Neuron (in vitro differentiated cells): ENCODE measurements at regions not wholly inside any gene's neighbourhood (a gene's known extent, or its start where the extent isn't known, plus 50 kb on each side); places are given as distances from the start of the nearest gene placed in this dataset.
A peak's percentile ranks its signal among the peaks of the same experiment; 100 is the strongest.

Source experiments
- H2AFZ ChIP-seq: one replicate; pipeline ENCODE4 v1.6.1; 2013; ENCODE audit warnings: low read depth, mild to moderate bottlenecking, inconsistent platforms, low read length, moderate library complexity
- H3K27me3 ChIP-seq: one replicate; pipeline ENCODE4 v1.6.1; 2013; ENCODE audit warnings: low read length; ENCODE audit not compliant: insufficient read depth
- H3K36me3 ChIP-seq: one replicate; pipeline ENCODE4 v1.6.1; 2013; ENCODE audit warnings: low read length; ENCODE audit not compliant: insufficient read depth
- H3K4me1 ChIP-seq: one replicate; pipeline ENCODE4 v1.6.1; 2013; ENCODE audit warnings: low read length; ENCODE audit not compliant: insufficient read depth
- H3K4me3 ChIP-seq: 2 replicates; pipeline ENCODE4 v1.5.1; 2013; ENCODE audit warnings: mild to moderate bottlenecking, low read length, moderate library complexity
- H3K9me3 ChIP-seq: one replicate; pipeline ENCODE4 v1.6.1; 2013; ENCODE audit warnings: low read length

DNA sequence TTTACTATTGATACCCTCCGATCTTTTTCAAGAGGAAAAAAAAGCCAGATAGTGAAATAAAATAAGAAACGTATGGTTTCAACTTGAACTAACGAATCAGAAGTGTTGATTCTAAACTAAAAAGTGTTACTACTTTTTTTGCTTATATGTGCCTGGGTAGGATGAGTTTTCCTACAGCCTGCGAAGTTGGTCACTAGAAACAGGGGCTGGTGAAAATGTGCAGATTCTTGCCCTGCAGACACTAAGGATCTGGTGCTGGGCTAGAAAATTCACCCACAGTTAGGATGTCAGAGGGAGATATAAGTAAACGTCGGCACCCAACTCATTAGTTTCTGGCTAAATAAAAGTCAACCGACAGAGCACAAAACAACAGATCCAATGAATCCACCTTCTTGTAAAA, 298.7 kb upstream of the NFE2L3 start:
- peaks cover 8% of the 10 kb centered on the region for H3K27me3 ChIP-seq
- H2AFZ ChIP-seq, result no peak overlapping the region

DNA sequence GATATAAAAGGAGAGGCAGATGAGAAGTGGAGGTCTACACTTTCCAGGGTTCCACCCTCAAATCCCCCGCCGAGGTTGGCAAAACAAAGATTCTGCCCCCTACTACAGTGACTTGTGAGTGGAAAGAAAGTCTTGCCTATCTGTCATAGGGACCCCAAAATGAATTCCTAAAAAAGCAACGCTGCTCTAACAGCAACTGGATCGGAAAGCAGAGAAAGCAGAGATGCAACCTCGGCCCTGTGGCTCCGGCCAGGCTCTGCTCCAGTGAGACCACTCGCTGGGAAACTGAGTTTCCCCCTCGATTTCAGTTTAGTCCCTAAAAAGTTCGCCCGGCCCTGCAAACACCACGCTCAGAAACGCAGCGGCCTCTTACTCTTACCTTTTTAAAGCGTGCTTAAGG, 297.9 kb upstream of the NFE2L3 start:
- no peaks in the 10 kb centered on the region for H3K36me3 ChIP-seq
- peaks cover 49% of the 10 kb centered on the region for H3K4me1 ChIP-seq
- peak overlapping the region; percentile 17 for H3K4me3 ChIP-seq
- peaks cover 16% of the 10 kb centered on the region for H3K27me3 ChIP-seq
- peaks cover 2% of the 10 kb centered on the region for H3K9me3 ChIP-seq
- H2AFZ ChIP-seq, result peak overlapping the region; percentile 77

More for the DNA sequence above, 298.7 kb upstream of the NFE2L3 start:
- Histone ChIP-seq H3K9me3 (no peaks in the 10 kb centered on the region), H3K4me1 (peaks cover 49% of the 10 kb centered on the region), H3K36me3 (no peaks in the 10 kb centered on the region), H3K4me3 (no peak overlapping the region)

DNA sequence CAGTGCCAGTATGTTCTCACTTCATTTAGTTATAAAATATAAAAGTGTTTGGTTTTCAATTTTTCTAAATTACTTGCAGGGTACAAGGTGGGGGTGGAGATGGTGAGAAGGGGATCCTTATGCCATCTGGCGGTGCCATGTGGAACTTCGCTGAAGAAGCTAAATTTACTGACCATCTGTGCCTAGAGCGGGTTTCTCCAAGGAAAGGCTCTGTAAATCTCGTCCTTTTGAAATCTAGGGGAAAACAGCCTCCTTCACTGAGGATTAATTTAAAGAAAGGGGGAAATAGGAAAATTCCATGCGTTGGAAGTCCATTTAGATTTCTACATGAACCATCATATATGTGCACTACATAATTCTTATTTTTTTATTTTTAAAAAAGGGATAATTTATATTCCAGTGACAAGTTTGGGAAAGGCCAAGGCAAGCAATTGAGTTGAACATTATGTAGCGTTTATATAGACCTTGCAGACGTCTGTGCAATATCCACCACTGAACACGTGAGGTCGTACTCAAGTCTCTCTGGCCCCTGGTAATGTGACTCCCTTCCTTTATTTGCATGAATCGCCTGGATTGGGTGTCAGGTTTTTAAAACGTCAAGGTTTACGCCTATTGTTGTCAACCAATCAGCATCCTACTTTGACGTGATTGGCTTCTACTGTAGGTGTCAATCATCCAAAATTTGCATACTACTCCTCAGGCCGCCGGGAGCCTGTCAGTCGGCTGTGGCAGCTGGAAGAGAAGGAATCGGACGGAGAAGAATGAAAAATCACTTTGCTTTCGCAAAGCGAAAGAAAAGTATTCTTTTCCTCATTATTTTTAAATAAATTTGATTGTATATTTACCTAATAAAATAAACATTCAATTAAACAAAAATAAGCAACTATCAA, 297.1 kb upstream of the NFE2L3 start:
- Histone ChIP-seq H3K4me3 (peak overlapping the region; percentile 66), H3K36me3 (no peaks in the 10 kb centered on the region), H3K4me1 (peaks cover 42% of the 10 kb centered on the region)

DNA sequence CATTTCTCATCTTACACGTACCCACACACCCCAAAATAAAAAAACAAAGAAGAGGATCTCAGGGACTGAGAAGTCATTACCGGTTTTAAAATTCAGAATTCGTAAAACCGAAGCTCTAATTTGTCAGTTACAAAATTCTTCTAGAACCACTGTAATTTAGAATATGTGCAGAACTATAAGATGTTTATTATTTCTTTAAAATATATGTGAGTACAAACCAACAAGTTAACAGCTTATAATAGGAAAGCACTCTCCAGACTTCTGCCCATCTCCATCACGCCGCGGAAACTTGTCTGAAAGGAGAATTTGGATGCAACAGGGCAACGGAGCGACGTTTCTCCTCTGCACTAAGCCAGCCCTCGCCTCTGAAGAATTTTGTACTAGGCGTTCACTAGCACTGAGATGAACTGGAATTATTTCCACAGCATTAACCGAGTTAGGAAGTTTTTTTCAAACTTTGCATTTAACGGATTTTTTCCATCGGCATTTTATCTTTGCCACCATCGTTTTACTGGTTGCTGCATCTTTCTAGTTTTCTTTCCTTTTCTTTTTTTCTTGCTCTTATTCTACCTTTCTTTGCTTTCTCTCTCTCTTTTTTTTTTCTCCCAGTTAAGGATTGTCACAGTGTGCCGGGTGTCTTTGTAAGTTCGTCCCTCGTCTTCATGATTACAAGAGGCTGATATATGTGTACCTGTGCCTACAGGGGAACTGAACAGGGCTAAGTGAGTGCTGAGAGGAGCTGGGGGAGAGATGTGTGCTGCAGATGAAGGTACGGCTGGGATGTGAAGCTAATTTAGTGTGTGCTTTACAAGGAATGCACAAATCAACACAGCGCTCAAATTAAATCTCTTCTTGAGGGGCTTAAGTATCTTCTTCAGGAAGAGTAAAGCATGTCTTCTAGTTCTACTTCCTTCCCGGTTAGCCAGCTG, 295.9 kb upstream of the NFE2L3 start:
- Histone ChIP-seq H3K9me3 (peaks cover 4% of the 10 kb centered on the region), H3K36me3 (no peaks in the 10 kb centered on the region), H2AFZ (no peak overlapping the region), H3K27me3 (peaks cover 36% of the 10 kb centered on the region), H3K4me1 (peaks cover 33% of the 10 kb centered on the region), H3K4me3 (peak overlapping the region; percentile 66)

More for the DNA sequence above, 297.1 kb upstream of the NFE2L3 start:
- H3K9me3 ChIP-seq, result peaks cover 4% of the 10 kb centered on the region
- H2AFZ ChIP-seq, result peak overlapping the region; percentile 77
- H3K27me3 ChIP-seq, result peaks cover 24% of the 10 kb centered on the region

DNA sequence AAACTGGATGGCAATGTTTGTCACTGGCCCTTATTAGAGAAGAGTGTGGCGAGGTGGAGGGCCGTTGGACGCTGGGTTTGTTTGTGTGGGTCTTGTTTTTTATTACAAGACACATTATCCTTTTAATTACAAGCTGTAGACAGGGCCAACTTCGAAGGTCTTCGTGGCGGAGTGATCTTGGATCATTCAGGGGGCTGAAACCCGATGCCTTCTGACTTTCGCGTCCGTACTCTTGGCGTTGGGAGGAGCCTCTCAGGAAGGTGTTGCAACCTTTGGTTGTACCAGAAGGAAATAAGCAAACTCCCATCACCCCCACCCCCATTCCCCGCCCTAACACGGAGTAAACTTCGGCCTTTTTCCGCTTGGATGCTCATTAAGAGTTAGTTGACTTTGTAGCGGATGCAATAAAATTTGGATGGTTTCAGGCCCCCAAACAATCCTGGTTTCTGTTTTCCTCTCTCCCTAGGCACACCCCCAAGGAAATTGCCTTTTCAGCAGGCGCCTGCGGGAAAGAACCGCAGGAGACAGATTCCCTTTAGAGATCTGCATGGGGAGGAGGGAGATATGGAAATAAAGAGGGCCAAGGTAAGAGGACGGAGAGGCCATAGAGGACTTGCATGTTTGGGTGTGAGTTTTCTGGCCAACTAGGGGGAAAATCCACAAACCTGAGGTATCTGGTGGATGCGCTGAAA, 294.5 kb upstream of the NFE2L3 start:
- peaks cover 42% of the 10 kb centered on the region for H3K27me3 ChIP-seq
- H3K9me3 ChIP-seq, result peaks cover 4% of the 10 kb centered on the region
- H3K36me3 ChIP-seq, result no peaks in the 10 kb centered on the region
- H3K4me3 ChIP-seq, result peak overlapping the region; percentile 66
- H2AFZ ChIP-seq, result peak overlapping the region; percentile 67
- H3K4me1 ChIP-seq, result peaks cover 37% of the 10 kb centered on the region

DNA sequence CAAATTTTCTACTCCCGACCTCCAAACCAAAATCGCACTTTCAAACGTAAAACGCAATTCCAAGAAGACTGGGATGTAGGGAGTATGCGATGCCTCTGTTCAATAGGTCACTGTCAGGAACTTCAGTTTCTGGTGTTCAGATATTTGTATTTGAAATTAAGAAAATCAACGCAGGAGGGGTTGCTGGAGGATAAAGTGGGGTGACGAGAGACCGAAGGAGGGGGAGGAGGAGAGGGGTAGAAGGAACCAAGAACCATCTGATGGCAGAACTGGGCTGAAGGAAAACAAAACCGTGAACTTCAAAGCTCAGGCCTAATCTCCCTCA, 293.8 kb upstream of the NFE2L3 start:
- Histone ChIP-seq H2AFZ (no peak overlapping the region), H3K4me1 (peaks cover 41% of the 10 kb centered on the region), H3K9me3 (peaks cover 4% of the 10 kb centered on the region), H3K4me3 (peak overlapping the region; percentile 66), H3K36me3 (no peaks in the 10 kb centered on the region), H3K27me3 (peaks cover 43% of the 10 kb centered on the region)

DNA sequence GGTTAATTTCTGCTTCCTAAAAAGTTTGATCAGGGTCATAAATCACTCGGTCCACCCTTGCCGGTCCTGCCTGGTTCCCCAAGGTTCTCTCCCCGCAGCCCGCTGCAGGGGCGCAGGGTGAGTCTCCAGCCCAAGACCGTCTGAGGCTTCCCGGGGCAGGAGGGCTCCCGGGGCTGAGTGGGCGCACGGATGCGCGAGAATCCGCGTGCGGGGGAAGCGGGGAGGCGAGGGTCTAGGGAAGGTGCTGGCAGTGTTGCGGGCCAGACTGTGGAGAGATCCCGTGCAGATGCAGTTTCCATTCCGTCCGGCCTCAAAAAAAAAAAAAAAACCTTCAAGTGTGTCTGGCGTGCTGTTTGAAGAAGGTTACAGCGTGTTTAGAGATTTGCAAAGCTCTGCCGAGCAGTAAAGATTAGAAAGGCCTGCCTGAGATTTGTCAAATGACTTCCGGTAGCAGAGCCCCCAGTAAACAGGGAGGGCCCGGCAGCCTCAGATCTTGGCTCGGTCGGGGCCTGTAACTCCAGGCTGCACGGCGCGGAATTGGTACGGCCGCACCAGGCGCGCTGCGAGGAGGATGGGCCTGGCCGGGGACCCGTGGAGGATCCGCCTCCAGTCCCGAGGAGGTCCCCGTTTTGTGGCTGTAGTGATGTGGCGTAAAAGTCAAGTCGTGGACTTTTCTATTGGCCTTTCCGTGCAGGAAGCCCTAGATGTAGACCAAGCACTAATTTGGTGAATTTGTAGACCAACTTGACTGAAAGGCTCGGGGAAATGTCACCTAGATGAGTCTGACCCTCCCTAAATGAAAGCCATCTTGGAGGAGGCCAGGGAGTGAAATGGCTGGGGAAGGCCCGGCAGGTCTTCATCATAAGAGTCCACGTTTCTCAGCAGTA, 293.2 kb upstream of the NFE2L3 start:
- Histone ChIP-seq H3K27me3 (peaks cover 49% of the 10 kb centered on the region), H3K4me1 (peaks cover 41% of the 10 kb centered on the region), H3K9me3 (peaks cover 4% of the 10 kb centered on the region), H3K36me3 (no peaks in the 10 kb centered on the region), H2AFZ (no peak overlapping the region), H3K4me3 (peak overlapping the region; percentile 17)

DNA sequence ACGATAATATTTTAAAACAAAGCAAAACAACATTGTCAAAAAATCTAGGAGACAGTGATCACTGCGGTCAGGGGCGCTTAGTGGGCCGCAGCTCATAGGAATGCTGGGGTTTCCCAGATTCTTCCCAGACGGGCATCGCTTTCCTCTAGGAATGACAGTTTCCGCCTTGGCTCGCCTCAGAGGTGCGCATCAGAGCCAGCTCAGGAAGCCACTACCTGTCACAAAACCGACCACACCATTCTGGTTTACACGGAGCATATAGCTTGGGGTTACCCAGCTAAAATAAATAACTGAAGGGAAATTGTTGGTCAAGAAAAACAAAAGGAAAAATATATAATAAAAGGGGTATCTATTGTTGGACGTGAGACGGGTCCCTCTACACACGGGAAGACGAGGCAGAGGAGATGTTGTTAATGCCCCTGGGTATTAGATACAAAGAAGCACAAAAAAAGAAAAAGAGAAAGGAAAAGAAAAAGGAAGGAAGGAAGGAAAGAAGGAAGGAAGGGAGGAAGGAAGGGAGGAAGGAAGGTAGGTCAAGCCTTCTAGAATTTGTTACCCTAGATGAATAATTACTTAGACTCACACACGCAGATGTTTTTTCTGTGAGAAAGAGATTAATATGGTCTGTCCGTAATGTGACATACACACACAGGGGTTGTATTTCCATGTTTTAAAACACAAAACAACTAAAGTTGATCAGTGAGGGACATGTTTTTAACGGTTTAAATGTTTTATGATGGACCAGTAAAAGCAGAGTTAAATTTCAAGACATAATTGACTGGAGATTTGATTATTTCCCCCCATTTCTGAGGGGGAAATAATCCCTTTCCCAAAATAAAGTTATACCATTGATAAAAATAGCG, 292.4 kb upstream of the NFE2L3 start:
- Histone ChIP-seq H3K27me3 (peaks cover 52% of the 10 kb centered on the region), H3K4me1 (peaks cover 33% of the 10 kb centered on the region), H2AFZ (no peak overlapping the region), H3K9me3 (peaks cover 4% of the 10 kb centered on the region), H3K4me3 (no peak overlapping the region), H3K36me3 (no peaks in the 10 kb centered on the region)

DNA sequence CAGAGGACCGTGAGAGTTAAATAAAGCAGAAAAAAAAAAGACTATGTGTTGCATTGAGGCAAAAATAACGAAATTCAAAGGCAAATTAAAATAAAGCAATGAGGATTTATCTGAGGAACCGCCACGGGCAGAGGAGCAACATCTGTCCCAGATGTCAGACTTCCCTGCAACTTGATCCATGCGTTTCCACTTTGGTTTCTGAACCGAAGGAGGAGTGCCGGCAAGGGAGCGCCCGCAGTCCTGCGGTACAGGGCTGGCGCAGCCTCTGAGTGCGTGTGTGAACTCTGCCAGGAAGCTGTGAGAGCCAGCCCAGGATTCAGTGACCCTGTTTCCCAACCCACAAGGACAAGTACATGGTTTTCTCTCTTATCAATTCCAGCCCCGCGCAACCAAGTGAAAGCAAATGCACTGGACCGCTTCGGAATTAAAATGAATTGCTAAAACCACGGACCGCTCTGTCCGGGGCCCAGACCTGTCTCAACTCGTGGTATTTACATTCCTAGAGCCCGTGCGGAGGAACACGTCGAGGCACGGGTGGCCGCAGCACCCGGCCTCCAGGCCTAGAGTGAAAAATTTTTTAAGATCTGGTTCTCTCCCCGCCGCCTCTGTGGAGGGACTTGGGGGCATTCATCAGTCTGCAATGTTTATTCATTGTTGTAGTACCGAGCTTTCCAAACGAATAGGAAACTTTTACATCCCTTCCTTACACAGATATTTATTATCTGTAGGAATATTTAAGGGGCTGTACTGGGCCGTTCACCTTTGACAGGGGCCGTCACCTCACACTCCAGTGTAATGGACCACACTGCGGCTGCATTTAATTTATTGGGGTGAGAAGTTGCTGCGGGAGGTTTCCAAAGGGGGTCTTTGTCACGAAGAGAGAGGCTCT, 291.5 kb upstream of the NFE2L3 start:
- H2AFZ ChIP-seq, result no peak overlapping the region
- peaks cover 4% of the 10 kb centered on the region for H3K9me3 ChIP-seq
- H3K27me3 ChIP-seq, result peaks cover 58% of the 10 kb centered on the region
- no peak overlapping the region for H3K4me3 ChIP-seq
- no peaks in the 10 kb centered on the region for H3K36me3 ChIP-seq
- H3K4me1 ChIP-seq, result peaks cover 30% of the 10 kb centered on the region

DNA sequence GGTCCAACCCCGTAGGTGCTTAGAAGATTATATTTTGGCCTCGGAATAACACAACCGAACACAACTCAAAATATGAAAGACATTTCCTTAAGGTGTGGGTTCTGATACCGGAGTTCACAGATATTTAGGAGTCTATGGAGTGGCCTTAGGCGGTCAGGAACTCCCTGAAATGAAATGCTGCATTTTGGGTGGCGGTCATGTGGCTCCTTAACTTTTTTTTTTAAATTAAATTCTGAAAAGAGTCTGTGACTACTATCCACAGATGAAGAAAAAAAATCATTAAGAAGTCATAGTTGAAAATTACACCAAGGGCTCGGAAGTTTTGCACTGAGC, 290.9 kb upstream of the NFE2L3 start:
- H3K4me1 ChIP-seq, result peaks cover 25% of the 10 kb centered on the region
- no peaks in the 10 kb centered on the region for H3K36me3 ChIP-seq
- peaks cover 4% of the 10 kb centered on the region for H3K9me3 ChIP-seq
- H2AFZ ChIP-seq, result no peak overlapping the region
- H3K27me3 ChIP-seq, result peaks cover 64% of the 10 kb centered on the region
- H3K4me3 ChIP-seq, result no peak overlapping the region
